Transverse colon (tissue), 4 donors: ENCODE measurements at regions not wholly inside any gene's neighbourhood (a gene's known extent, or its start where the extent isn't known, plus 50 kb on each side); places are given as distances from the start of the nearest gene placed in this dataset.

ENCODE experiments used
- POLR2AphosphoS5 ChIP-seq, 3 donors: sonication (generic); formaldehyde crosslinking; IDR thresholded peaks; one replicate each; pipeline ENCODE4 v1.6.1; 2016; ENCODE audit warnings: antibody characterized with exemption in 3 of 3
- TF ChIP-seq, protein P1 (sequence below), 5 experiments: fragments of 200-600 bp in 3 of 5; fragments of 450-650 bp in 2 of 5; sonication (generic) in 3 of 5; IDR thresholded peaks; 1 replicate in 2 of 5; 2 replicates in 3 of 5; pipeline ENCODE4 v1.5.1; 2016 to 2017; ENCODE audit warnings: antibody characterized with exemption in 5 of 5, inconsistent platforms in 3 of 5, mild to moderate bottlenecking in 2 of 5, moderate library complexity in 1 of 5

DNA sequence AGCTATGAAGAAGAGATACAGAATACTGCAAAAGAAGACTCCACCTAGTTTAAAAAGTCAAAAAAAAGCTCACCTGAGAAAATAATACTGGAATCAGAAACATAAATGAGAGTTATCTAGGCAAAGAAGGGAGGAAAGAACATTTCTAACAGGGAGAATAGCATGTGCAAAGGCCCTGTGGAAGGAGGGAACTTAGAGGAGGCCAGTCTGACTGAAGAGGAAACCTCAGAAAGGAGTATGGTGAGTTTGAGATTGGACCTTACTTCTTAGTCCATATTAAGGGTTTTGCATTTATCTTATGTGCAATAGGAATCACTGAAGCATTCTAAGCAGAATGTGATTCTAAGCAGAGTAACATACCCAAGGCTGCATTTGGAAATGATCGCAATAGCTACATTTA lies 193.2 kb downstream of the LNPK start:
- TF ChIP-seq, protein P1, sequence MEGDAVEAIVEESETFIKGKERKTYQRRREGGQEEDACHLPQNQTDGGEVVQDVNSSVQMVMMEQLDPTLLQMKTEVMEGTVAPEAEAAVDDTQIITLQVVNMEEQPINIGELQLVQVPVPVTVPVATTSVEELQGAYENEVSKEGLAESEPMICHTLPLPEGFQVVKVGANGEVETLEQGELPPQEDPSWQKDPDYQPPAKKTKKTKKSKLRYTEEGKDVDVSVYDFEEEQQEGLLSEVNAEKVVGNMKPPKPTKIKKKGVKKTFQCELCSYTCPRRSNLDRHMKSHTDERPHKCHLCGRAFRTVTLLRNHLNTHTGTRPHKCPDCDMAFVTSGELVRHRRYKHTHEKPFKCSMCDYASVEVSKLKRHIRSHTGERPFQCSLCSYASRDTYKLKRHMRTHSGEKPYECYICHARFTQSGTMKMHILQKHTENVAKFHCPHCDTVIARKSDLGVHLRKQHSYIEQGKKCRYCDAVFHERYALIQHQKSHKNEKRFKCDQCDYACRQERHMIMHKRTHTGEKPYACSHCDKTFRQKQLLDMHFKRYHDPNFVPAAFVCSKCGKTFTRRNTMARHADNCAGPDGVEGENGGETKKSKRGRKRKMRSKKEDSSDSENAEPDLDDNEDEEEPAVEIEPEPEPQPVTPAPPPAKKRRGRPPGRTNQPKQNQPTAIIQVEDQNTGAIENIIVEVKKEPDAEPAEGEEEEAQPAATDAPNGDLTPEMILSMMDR (IDR thresholded peaks at IDR 0.05), result no peak
- TF ChIP-seq POLR2AphosphoS5 (IDR thresholded peaks at IDR 0.05), result no peak
